Head of caudate nucleus (tissue), 42 donors: ENCODE measurements at regions not wholly inside any gene's neighbourhood (a gene's known extent, or its start where the extent isn't known, plus 50 kb on each side); places are given as distances from the start of the nearest gene placed in this dataset.
"Not testable (repeated sequence)": the region's sequence is repeated elsewhere in the genome, so short reads cannot be mapped to it uniquely, and the experiment has no call there.

Experiments
- DNase-seq, 42 donors: peaks; one replicate each; pipeline versions ENCODE4 v3.0.0 to v3.0.0-alpha.2; 2020 to 2021; ENCODE audit warnings: mixed read lengths in 7 of 42
- intact Hi-C: fragments of 100-400 bp; cut with DNase I; formaldehyde crosslinking; loops from one replicate; pipeline ENCODE4 v1.15.0; 2022

DNA sequence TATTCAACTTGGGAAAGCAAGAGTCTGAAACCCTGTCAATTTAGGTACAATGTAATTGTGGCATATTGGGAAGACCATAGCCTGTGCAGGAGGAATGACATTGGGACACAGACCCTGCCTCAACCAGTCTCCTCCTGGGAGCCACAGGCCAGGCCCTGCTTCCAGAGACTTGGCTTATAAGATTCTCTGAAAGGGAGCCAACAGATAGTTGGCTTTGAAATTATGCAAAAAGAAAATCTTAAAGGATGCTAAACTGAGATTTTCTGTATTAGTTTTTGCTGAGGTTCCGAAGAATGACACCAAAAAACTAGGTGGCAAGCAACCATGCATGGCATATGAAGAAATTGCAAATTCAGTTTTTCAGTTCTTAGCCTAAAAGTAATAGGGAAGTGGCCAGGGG lies 76.4 kb upstream of the CYRIA start:
- intact Hi-C loops, result no loop called here

GRCh38 chr2:16741498-16741897 lies 75.9 kb upstream of the CYRIA start:
- DNase-seq, result peak in 3 of 42 donors; percentile 14 to 31 (median 15)
- intact Hi-C loops, result no loop called here

More for the DNA sequence above, 76.4 kb upstream of the CYRIA start:
- peak in 1 of 42 donors; percentile 10 for DNase-seq

DNA sequence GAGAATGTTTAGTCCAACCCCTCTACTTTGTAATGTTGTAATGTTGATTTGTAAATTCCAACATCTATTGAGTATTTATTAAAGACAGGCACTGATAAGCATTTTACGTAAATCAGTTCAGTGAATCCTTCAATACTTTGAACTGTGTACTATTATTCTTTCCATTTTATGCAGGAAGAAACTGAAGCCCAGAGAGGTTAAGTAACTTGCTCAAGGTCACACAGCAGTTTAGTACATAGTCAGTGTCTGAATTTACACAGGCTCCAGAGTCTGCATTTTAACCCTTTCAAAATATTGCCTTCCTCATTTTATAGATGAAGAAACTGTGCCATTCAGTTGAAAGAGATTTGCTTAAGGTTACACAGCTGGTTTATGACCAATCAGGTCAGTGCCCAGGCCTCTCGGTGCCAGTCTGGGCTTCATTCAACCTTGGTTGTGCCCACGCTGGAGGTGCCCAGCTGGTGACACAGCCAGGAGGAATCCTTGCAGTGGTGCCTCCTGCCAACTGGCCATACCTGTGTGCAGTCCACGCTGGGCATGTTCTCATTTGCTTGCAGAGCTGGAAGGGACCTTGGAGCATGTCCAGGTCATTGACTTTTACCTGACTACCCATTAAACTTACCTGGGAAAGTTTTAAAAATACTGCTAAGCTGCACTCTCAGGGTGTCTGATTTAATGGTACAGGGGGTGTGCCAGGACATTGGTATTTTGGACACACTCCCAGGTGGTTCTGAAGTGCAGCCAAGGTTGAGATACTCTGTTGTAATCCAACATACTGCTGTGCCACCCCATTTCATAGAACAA lies 74.3 kb upstream of the CYRIA start:
- intact Hi-C loops, result no loop called here
- DNase-seq, result no peak

GRCh38 chr2:16738361-16739225 lies 73.0 kb upstream of the CYRIA start:
- DNase-seq, result peak in 1 of 42 donors; percentile 6
- intact Hi-C loops, result no loop called here

DNA sequence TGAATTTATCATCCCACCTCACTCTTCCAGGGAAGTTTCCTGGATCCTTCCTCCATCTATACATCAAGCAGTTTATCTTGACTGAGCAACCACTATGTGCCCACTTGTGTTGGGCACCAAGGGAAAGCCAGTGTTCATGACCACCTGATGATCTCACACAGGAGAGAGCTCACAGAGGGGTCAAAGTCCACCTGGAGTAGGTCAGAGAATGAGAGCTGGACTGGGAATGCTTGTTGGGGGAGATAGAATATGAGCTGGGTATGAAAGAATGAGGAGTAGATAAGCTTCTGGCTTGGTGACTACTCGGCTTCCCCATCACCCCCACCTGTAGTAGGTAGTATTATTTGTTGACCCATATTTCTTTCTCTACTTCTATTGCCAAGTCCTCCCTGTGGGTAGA lies 72.2 kb upstream of the CYRIA start:
- DNase-seq, result no peak
- intact Hi-C loops, result no loop called here

GRCh38 chr2:16736633-16737032 lies 71.0 kb upstream of the CYRIA start:
- DNase-seq, result no peak
- intact Hi-C loops, result no loop called here

GRCh38 chr2:16729335-16729734 lies 63.7 kb upstream of the CYRIA start:
- no peak for DNase-seq
- intact Hi-C loops, result loop anchor here (10.0 kb wide), 1 partner anchor 115 kb away; no protein-coding TSS in a partner anchor

DNA sequence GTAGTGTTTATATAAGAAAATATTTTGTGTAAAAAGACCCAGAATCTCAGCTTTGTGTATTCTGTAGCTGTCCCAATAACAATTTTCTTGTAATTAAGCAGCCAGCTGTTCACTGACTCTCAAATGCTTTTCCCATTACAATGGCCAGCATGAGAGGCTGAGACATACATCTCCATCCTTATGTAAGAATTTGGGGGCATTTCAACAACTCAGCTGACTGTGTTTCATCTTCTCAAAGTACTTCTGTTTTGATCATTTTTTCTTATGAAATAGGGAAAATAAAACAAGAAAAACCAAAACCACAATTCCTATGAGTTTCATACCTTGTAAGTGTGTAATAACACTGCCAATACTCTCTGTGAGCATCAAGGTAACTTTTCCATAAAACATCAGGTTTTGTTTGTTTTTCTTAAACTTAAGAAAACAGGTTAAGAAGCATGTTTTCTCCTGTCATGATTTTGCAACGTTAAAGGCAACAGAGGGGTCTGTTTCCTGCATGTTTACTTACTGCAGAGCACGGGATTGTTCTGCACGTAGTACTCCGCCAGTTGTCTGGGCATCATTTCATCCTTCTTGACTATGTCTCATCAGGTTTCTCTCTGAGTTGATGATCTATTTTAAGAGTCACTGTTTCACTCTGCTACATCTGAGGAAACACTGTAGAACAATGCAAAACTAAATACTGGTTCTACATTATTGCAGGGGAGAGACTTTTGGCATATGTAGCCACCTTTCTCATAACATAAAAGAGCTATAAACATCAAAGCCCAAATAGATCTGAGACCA lies 62.9 kb upstream of the CYRIA start:
- intact Hi-C loops, result loop anchor here (10.0 kb wide), 1 partner anchor 114 kb away; no protein-coding TSS in a partner anchor
- no peak for DNase-seq

DNA sequence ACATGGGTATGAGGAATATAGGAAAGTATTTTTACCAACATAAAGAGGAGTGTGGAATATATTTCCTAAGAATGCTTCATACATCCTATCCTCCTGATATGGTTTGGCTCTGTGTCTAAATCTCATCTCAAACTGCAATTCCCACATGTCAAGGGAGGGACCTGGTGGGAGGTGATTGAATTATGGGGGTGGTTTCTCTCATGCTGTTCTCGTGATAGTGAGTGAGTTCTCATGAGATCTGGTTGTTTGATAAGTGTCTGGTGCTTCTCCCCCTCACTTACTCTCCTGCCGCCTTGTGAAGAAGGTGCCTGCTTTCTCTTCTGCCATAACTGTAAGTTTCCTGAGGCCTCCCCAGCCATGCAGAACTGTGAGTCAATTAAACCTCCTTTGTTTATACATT lies 62.2 kb upstream of the CYRIA start:
- peak in 10 of 42 donors; percentile 5 to 66 (median 42) for DNase-seq
- intact Hi-C loops, result loop anchor here (10.0 kb wide), 1 partner anchor 113 kb away; no protein-coding TSS in a partner anchor

- intact Hi-C loops, result loop anchor here (10.0 kb wide), 1 partner anchor 112 kb away; no protein-coding TSS in a partner anchor
- peak in 21 of 42 donors; percentile 14 to 76 (median 40) for DNase-seq
Measured at GRCh38 chr2:16727256-16727655, 61.6 kb upstream of the CYRIA start.

- no peak for DNase-seq
- intact Hi-C loops, result loop anchor here (10.0 kb wide), 1 partner anchor 112 kb away; no protein-coding TSS in a partner anchor
Measured at GRCh38 chr2:16726577-16726976, 60.9 kb upstream of the CYRIA start.

DNA sequence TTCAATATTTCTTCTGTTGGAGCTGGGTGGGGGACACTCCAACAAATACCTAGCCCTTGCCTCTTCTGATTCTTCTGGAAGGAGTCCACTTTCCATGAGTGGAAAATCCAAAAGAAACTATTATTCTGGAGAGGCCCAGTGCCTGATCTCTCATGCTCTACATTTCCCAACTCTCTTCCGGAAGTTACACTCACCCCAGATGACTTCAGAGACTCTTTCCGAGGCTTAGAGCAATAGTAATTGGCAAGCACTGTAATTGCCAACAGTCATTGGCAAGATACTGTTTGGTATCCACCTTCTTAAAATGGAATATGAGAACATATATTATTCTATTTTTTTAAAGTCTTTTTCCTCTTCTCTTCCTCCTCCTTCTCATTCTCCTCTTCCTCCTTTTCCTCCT lies 60.5 kb upstream of the CYRIA start:
- no peak for DNase-seq
- intact Hi-C loops, result loop anchor here (10.0 kb wide), 1 partner anchor 111 kb away; no protein-coding TSS in a partner anchor

- intact Hi-C loops, result loop anchor here (10.0 kb wide), 1 partner anchor 111 kb away; no protein-coding TSS in a partner anchor
Measured at GRCh38 chr2:16725549-16725948, 59.9 kb upstream of the CYRIA start.

DNA sequence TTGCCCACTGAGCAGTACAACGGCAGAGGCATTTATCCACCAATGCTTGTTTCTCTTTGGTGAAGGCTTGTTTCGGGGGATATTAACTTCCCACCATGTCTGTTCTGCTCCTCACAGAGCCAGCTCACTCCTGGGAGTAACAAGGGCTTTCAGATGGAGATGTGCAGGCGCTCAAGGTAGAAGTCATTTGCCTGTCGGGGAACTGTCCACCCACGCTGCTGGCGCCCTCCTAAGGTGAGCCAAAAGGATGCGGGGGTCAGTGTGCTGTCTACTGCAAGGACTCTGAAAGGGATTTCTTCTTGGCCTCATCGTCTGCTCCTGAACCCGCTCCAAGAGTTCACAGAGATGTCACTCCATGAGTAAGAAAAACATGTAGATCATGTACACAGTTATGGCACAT lies 57.0 kb upstream of the CYRIA start:
- no peak for DNase-seq
- intact Hi-C loops, result loop anchor here (10.0 kb wide), 1 partner anchor 108 kb away; no protein-coding TSS in a partner anchor

More at GRCh38 chr2:16725549-16725948, 59.9 kb upstream of the CYRIA start:
- DNase-seq, result peak in 5 of 42 donors; percentile 19 to 56 (median 37)

DNA sequence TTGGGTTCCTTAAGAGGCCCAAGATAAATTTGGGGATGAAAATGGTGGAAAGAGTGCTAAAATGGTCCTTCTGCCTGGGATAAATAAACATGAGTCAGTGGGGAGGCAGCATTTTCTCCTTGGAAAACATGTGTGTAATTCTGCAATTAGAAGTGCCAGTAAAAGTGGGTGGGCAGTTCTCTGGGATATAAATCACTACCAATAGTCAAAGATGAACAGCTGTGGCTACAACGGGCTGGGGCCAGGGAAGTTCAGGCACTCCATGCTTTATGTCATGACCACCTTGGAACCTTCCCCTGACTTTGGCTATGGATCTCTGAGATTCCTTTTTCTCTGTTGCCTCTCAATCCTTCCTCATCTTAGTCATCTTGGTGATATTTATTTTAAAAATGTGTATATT lies 56.5 kb upstream of the CYRIA start:
- DNase-seq, result no peak
- intact Hi-C loops, result loop anchor here (10.0 kb wide), 1 partner anchor 107 kb away; no protein-coding TSS in a partner anchor

DNA sequence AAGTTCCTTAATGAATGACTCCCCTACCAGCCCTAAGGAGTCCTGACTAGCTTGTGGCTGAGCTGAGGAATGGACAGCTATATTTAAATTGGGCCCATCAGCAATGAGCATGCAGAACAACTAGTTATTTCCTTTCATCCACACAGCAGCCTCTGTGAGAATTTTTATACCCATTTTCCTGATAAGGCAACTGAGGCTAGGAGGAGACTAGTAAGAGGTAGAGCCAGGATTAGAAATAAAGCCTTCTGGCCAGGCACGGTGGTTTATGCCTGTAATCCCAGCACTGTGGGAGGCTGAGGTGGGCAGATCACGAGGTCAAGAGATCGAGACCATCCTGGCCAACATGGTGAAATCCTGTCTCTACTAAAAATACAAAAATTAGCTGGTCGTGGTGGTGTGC lies 55.9 kb upstream of the CYRIA start:
- DNase-seq, result not testable (repeated sequence)
- intact Hi-C loops, result loop anchor here (10.0 kb wide), 1 partner anchor 107 kb away; no protein-coding TSS in a partner anchor

GRCh38 chr2:16720737-16721136 lies 55.1 kb upstream of the CYRIA start:
- intact Hi-C loops, result loop anchor here (10.0 kb wide), 1 partner anchor 106 kb away; no protein-coding TSS in a partner anchor
- not testable (repeated sequence) for DNase-seq

- intact Hi-C loops, result no loop called here
- no peak for DNase-seq
Measured at GRCh38 chr2:16719485-16719808, 53.8 kb upstream of the CYRIA start.
